IMR-90 (cell line): ENCODE measurements at regions not wholly inside any gene's neighbourhood (a gene's known extent, or its start where the extent isn't known, plus 50 kb on each side); places are given as distances from the start of the nearest gene placed in this dataset.

Source experiments
- ATAC-seq: fragments of 200-7000 bp; cut with Tn5 transposase; 2 replicates; pipeline ENCODE4 v1.9.1; 2020; ENCODE audit warnings: low read depth, mild to moderate bottlenecking, moderate library complexity
- BruUV-seq: library from RNA; stranded (reverse); fragments of 400-500 nt; replicated peaks from 2 replicates; lab custom pipeline; 2021; lab: Mats Ljungman, UMichigan
- CTCF ChIA-PET: fragments of 300-600 bp; formaldehyde crosslinking; extraction: SDS; loops from one replicate; lab custom pipeline; 2021; ENCODE audit warnings: antibody characterized with exemption; lab: Yijun Ruan, JAX
- POLR2A ChIA-PET: fragments of 300-600 bp; sonication (Branson Sonifier 250); formaldehyde crosslinking; loops from one replicate; lab custom pipeline; 2022; ENCODE audit warnings: antibody characterized with exemption; ENCODE audit not compliant: unreplicated experiment; lab: Charles Lee
- DNase-seq: peaks from one replicate; pipeline ENCODE4 v3.0.0; 2013
- H2AFZ ChIP-seq: replicated peaks from 2 replicates; pipeline ENCODE3; 2013; ENCODE audit warnings: low read length, mild to moderate bottlenecking; ENCODE audit not compliant: poor library complexity
- H2AK5ac ChIP-seq: 2 replicates; pipeline ENCODE4 v1.6.1; 2013; ENCODE audit warnings: low read depth, low read length, inconsistent platforms
- H2AK9ac ChIP-seq: replicated peaks from 2 replicates; pipeline ENCODE3; 2013; ENCODE audit warnings: mild to moderate bottlenecking, low read depth, low read length, moderate library complexity; ENCODE audit not compliant: poor library complexity
- H2BK120ac ChIP-seq: 2 replicates; pipeline ENCODE4 v1.6.1; 2013; ENCODE audit warnings: low read depth, low read length, inconsistent platforms
- H2BK15ac ChIP-seq: 3 replicates; pipeline ENCODE4 v1.6.1; 2013; ENCODE audit warnings: low read depth, low read length, inconsistent platforms
- H2BK20ac ChIP-seq: 2 replicates; pipeline ENCODE4 v1.6.1; 2013; ENCODE audit warnings: low read depth, mild to moderate bottlenecking, inconsistent platforms, low read length, moderate library complexity
- H2BK5ac ChIP-seq: 2 replicates; pipeline ENCODE4 v1.6.1; 2013; ENCODE audit warnings: mild to moderate bottlenecking, low read depth, low read length, inconsistent platforms; ENCODE audit not compliant: poor library complexity, severe bottlenecking
- H3K14ac ChIP-seq: replicated peaks from 2 replicates; pipeline ENCODE4 v1.6.1; 2013; ENCODE audit warnings: low read depth, low read length, inconsistent platforms
- H3K18ac ChIP-seq: 2 replicates; pipeline ENCODE4 v1.6.1; 2013; ENCODE audit warnings: low read depth, low read length, control low read depth
- H3K23ac ChIP-seq: 2 replicates; pipeline ENCODE4 v1.6.1; 2013; ENCODE audit warnings: low read depth, low read length, inconsistent platforms
- H3K27ac ChIP-seq: 2 replicates; pipeline ENCODE4 v1.5.1; 2013; ENCODE audit warnings: mild to moderate bottlenecking, control low read depth, low read length; ENCODE audit not compliant: insufficient read depth
- H3K27me3 ChIP-seq: 2 replicates; pipeline ENCODE4 v1.6.1; 2013; ENCODE audit warnings: low read length; ENCODE audit not compliant: control insufficient read depth, insufficient read depth
- H3K36me3 ChIP-seq: 2 replicates; pipeline ENCODE4 v1.6.1; 2013; ENCODE audit warnings: low read length, mixed read lengths; ENCODE audit not compliant: control insufficient read depth, insufficient read depth
- H3K4ac ChIP-seq: 2 replicates; pipeline ENCODE4 v1.6.1; 2013; ENCODE audit warnings: low read depth, low read length, inconsistent platforms
- H3K4me1 ChIP-seq: 2 replicates; pipeline ENCODE4 v1.6.1; 2013; ENCODE audit warnings: low read length, mixed read lengths; ENCODE audit not compliant: control insufficient read depth, insufficient read depth
- H3K4me2 ChIP-seq: 2 replicates; pipeline ENCODE4 v1.6.1; 2013; ENCODE audit warnings: low read depth, mild to moderate bottlenecking, control low read depth, low read length, moderate library complexity
- H3K4me3 ChIP-seq: 2 replicates; pipeline ENCODE4 v1.5.1; 2013; ENCODE audit warnings: low read depth, mild to moderate bottlenecking, control low read depth, low read length, moderate library complexity; ENCODE audit not compliant: insufficient read depth
- H3K56ac ChIP-seq: 2 replicates; pipeline ENCODE4 v1.6.1; 2013; ENCODE audit warnings: low read length, inconsistent platforms; ENCODE audit not compliant: insufficient read depth; ENCODE audit errors: extremely low read depth
- H3K79me1 ChIP-seq, 2 experiments: 2 replicates each; pipeline ENCODE4 v1.6.1; 2013; ENCODE audit warnings: low read length in 2 of 2, inconsistent platforms in 1 of 2, low read depth in 1 of 2
- H3K9ac ChIP-seq: 2 replicates; pipeline ENCODE4 v1.6.1; 2013; ENCODE audit warnings: low read depth, low read length, control low read depth
- H3K9me1 ChIP-seq: 2 replicates; pipeline ENCODE4 v1.6.1; 2013; ENCODE audit warnings: low read length, inconsistent platforms; ENCODE audit not compliant: insufficient read depth
- H3K9me3 ChIP-seq: 2 replicates; pipeline ENCODE4 v1.6.1; 2013; ENCODE audit warnings: low read length; ENCODE audit not compliant: control insufficient read depth, insufficient read depth
- H4K20me1 ChIP-seq: 2 replicates; pipeline ENCODE4 v1.6.1; 2013; ENCODE audit warnings: low read length, inconsistent platforms; ENCODE audit not compliant: insufficient read depth
- H4K5ac ChIP-seq: 2 replicates; pipeline ENCODE4 v1.6.1; 2013; ENCODE audit warnings: mild to moderate bottlenecking, low read depth, low read length, control low read depth
- H4K8ac ChIP-seq, 2 experiments: 2 replicates each; pipeline ENCODE4 v1.6.1; 2013; ENCODE audit warnings: low read depth in 2 of 2, low read length in 2 of 2, control low read depth in 1 of 2, inconsistent platforms in 1 of 2
- H4K91ac ChIP-seq: 2 replicates; pipeline ENCODE4 v1.6.1; 2013; ENCODE audit warnings: low read depth, low read length, inconsistent platforms; ENCODE audit not compliant: insufficient read depth
- ELK1 ChIP-seq: fragments of 150-350 bp; IDR thresholded peaks from 2 replicates; pipeline ENCODE4 v1.6.1; 2016; ENCODE audit warnings: low read depth, mild to moderate bottlenecking, low read length, moderate library complexity, borderline replicate concordance
- MAFK ChIP-seq: IDR thresholded peaks from 2 replicates; pipeline ENCODE4 v1.6.1; 2012; ENCODE audit warnings: low read depth, low read length, improper control_type of control experiment
- MXI1 ChIP-seq: IDR thresholded peaks from 2 replicates; pipeline ENCODE4 v1.6.1; 2012; ENCODE audit warnings: low read depth, mild to moderate bottlenecking, low read length, moderate library complexity, borderline replicate concordance
- NFE2L2 ChIP-seq: fragments of 150-350 bp; IDR thresholded peaks from 2 replicates; pipeline ENCODE4 v1.6.1; 2016; ENCODE audit warnings: low read depth, mild to moderate bottlenecking, low read length
- RAD21 ChIP-seq: IDR thresholded peaks from 2 replicates; pipeline ENCODE4 v1.6.1; 2012; ENCODE audit warnings: low read length, improper control_type of control experiment
- RCOR1 ChIP-seq: IDR thresholded peaks from 2 replicates; pipeline ENCODE4 v1.6.1; 2012; ENCODE audit warnings: mild to moderate bottlenecking, low read length, improper control_type of control experiment; ENCODE audit not compliant: insufficient replicate concordance
- RFX5 ChIP-seq: IDR thresholded peaks from 2 replicates; pipeline ENCODE4 v1.8.0; 2012; ENCODE audit warnings: low read depth, mild to moderate bottlenecking, low read length, moderate library complexity
- USF2 ChIP-seq: fragments of 150-350 bp; IDR thresholded peaks from 2 replicates; pipeline ENCODE4 v1.6.1; 2017; ENCODE audit warnings: mild to moderate bottlenecking, antibody characterized with exemption, low read length, low read depth
- WGBS, 2 experiments: methylation state at CpG; one replicate each; pipeline versions ENCODE4 v1.1.5 to v1.1.7; 2013; ENCODE audit warnings: missing lambda C conversion rate in 2 of 2; ENCODE audit not compliant: insufficient read length in 1 of 2; ENCODE audit errors: extremely low coverage in 2 of 2; 5-methylcytosine and 5-hydroxymethylcytosine counted together
- dilution Hi-C: fragments of 300-500 bp; cut with HindIII; formaldehyde crosslinking; loops from one replicate; pipeline ENCODE4 v1.14.3; 2018; ENCODE audit warnings: low sequenced_read_pairs; ENCODE audit not compliant: unreplicated experiment
- in situ Hi-C: fragments of 300-500 bp; cut with MboI; formaldehyde crosslinking; loops from 3 replicates; pipeline ENCODE4 v1.14.3; 2019; ENCODE audit warnings: low sequenced_read_pairs, inconsistent platforms, mixed read lengths
- intact Hi-C: fragments of 100-400 bp; cut with micrococcal nuclease; formaldehyde crosslinking; loops from 2 replicates; pipeline ENCODE4 v1.10.0; 2022

GRCh38 chr13:68190818-68191217 lies 960.7 kb upstream of the PCDH9 start:
- CTCF ChIA-PET, result no interaction called here
- Histone ChIP-seq H2BK120ac (no peak overlapping the region), H4K91ac (no peak overlapping the region), H3K4ac (no peak overlapping the region), H3K9me3 (0 out of 2 replicates have a peak, but pooled peaks cover 3% of the 10 kb centered on the region), H4K5ac (no peak overlapping the region), H3K4me1 (no peaks in the 10 kb centered on the region), H3K27me3 (no peaks in the 10 kb centered on the region), H3K4me3 (no peak overlapping the region), H3K9ac (no peak overlapping the region), H4K8ac (no peak overlapping the region), H4K20me1 (no peaks in the 10 kb centered on the region), H3K9me1 (no peaks in the 10 kb centered on the region), H3K18ac (no peak overlapping the region), H2AK9ac (no peak overlapping the region), H3K23ac (no peak overlapping the region), H2AK5ac (no peak overlapping the region), H2AFZ (no peak overlapping the region), H3K4me2 (no peak overlapping the region), H3K56ac (no peak overlapping the region), H3K36me3 (no peaks in the 10 kb centered on the region), H3K14ac (no peak overlapping the region), H3K79me1 (no peaks in the 10 kb centered on the region), H3K27ac (no peak overlapping the region), H2BK15ac (no peak overlapping the region), H2BK20ac (no peak overlapping the region), H2BK5ac (no peak overlapping the region)
- TF ChIP-seq NFE2L2 (no peak), ELK1 (no peak), RCOR1 (no peak), RFX5 (no peak), USF2 (no peak), MXI1 (no peak), RAD21 (no peak), MAFK (no peak)
- DNase-seq (no peak), ATAC-seq (no peak)
- in situ Hi-C loops (no loop called here), intact Hi-C loops (no loop called here), dilution Hi-C loops (no loop called here)
- 60% methylated on average over 1 of the region's 4 CpGs; no CpG with 5 or more reads in 1 of the 2 experiments for WGBS, 2 experiments
- POLR2A ChIA-PET, result no interaction called here
- no TSS peak for BruUV-seq
